Stomach (tissue), 4 donors: ENCODE measurements at regions not wholly inside any gene's neighbourhood (a gene's known extent, or its start where the extent isn't known, plus 50 kb on each side); places are given as distances from the start of the nearest gene placed in this dataset.

Experiments
- EP300 ChIP-seq: sonication (generic); formaldehyde crosslinking; IDR thresholded peaks from one replicate; pipeline ENCODE4 v1.6.1; 2017; ENCODE audit warnings: antibody characterized with exemption
- POLR2A ChIP-seq, 4 donors: fragments of 450-650 bp; IDR thresholded peaks; one replicate each; pipeline ENCODE4 v1.6.1; 2016; ENCODE audit warnings: antibody characterized with exemption in 4 of 4, control low read depth in 2 of 4, mild to moderate bottlenecking in 1 of 4, moderate library complexity in 1 of 4
- TF ChIP-seq, protein P1 (sequence below), 7 experiments: fragments of 450-650 bp in 4 of 7; fragments of 200-600 bp in 3 of 7; sonication (generic) in 3 of 7; IDR thresholded peaks; one replicate each; pipeline ENCODE4 v1.5.1; 2016 to 2019; ENCODE audit warnings: antibody characterized with exemption in 7 of 7, control low read depth in 2 of 7, mild to moderate bottlenecking in 1 of 7

DNA sequence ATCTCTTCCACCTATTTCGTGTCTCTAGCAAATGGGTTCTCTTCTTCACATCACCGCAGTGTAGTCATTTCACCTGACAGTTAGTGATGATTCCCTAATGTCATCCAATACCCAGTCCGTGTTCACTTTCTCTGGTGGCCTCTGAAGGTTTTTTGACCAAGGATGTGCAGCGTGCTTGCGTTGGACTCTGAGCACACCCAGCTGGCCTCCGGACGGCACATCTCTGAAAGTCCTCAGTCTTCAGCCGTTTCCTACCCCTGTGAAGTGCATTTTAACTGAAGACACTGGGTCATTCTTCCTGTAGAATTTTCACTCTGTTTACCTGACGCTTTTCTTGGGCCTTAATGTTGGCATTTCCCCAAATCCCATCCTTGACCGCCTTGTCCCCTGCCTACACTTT lies 98.7 kb downstream of the ERMARD start:
- TF ChIP-seq, protein P1, sequence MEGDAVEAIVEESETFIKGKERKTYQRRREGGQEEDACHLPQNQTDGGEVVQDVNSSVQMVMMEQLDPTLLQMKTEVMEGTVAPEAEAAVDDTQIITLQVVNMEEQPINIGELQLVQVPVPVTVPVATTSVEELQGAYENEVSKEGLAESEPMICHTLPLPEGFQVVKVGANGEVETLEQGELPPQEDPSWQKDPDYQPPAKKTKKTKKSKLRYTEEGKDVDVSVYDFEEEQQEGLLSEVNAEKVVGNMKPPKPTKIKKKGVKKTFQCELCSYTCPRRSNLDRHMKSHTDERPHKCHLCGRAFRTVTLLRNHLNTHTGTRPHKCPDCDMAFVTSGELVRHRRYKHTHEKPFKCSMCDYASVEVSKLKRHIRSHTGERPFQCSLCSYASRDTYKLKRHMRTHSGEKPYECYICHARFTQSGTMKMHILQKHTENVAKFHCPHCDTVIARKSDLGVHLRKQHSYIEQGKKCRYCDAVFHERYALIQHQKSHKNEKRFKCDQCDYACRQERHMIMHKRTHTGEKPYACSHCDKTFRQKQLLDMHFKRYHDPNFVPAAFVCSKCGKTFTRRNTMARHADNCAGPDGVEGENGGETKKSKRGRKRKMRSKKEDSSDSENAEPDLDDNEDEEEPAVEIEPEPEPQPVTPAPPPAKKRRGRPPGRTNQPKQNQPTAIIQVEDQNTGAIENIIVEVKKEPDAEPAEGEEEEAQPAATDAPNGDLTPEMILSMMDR (IDR thresholded peaks at IDR 0.05), result no peak
- TF ChIP-seq EP300, result no peak
- TF ChIP-seq POLR2A (IDR thresholded peaks at IDR 0.05), result no peak
